ENCODE measurements at regions not wholly inside any gene's neighbourhood (a gene's known extent, or its start where the extent isn't known, plus 50 kb on each side); places are given as distances from the start of the nearest gene placed in this dataset.

DNA sequence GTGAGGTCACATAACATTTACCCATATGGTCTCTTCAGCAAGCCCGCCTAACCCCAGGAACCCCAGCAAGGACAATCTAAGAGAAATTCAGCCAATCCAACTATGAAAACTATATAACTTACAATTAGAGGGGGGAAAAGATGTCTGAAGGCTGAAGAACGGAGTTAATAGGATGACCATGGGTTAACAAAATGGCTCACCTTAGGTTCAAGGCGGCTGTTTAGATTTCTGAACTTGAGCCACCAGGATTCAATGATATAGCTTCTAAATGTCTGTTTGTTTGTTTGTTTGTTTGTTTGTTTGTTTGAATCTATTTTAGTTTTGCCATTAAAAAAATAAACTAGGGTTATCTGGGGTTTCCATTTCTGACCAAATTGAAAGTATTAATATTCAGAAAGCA lies 109.8 kb upstream of the ZC3H12C start:
- DNase-seq = no peak

DNA sequence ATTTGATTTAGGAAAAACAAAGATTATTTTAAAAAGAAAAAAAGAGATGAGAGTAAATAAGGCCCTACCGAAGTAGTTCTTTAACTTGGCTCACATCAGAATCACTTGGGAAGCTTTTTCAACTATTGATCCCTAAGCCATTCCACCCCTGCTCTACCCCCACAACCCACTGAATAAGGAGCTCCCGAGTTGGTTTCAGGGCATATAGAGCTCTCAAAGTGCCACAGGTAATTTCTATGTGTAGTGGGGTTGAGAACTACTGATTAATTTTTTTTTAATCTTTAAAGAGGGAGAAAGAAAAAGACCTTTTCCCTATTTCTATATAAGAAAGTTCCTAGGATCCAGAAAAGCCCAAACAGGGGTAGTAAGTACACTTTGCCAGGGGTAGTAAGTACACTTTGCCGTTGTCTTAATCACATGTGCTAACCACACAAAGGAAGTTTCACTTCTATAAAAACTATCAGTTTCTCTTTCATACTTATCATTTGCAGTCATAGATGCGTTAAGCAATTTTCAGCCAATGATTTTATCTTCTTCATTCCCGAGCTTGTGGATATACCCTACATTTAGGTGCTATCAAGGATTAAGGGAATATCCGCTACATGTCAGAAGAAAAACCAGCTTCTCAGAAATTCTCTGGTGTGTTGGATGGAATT lies 108.4 kb upstream of the ZC3H12C start:
- peak; percentile 8 for DNase-seq

DNA sequence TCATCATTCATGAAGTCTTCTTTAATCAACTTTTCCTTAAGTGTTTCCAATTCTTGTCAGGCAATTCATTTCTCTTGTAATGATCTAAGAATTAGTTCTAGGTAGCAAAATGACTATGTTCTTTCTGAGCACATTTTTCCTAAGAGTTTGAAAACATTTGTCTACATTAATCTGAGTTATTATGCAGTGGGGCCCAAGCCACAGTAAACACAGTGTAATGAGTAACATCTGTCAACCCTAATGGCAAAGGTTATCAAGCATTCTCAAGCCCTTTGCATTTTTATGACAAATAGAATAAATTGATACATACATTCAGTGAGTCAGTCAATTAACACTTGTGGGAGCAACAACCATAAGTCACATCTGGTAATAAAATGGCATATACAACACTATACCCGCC lies 106.7 kb upstream of the ZC3H12C start:
- no peak for DNase-seq

DNA sequence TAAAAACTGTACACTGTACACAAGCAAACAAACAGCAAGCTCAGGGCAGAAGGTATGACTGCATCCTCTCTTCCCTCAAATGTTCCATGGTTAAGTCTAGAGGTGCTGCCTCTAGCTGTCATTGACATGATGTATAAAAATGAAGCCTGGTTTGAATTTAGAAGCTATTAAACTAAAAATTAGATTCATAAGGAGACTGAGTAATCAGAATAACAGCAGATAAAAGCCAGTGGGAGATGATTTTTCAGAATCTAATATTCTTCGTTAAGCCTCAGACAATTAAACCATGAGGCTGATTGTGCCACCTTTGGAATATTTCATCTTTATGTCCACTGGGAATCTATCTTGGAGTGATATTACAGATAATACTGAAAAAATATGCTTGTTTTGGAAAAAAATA lies 101.4 kb upstream of the ZC3H12C start:
- no peak for DNase-seq

DNA sequence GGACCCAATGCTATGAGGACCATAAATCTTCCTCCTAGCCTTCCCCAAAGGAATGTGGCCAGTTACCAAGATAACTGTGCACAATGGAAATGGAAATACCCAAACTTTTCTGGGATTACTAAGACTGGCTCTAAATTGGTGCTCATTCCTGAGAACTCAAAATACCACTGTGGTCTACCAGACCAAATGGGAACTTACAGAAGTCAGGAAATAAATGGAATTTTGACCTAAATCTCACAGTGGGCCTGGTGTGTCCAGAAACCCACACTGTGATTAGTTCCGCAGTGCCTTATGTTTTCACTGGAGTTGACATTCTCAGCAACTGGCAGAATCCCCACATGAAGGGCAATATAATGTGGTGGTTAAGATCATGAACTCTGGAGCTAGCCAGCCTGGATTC lies 99.4 kb upstream of the ZC3H12C start:
- no peak for DNase-seq

DNA sequence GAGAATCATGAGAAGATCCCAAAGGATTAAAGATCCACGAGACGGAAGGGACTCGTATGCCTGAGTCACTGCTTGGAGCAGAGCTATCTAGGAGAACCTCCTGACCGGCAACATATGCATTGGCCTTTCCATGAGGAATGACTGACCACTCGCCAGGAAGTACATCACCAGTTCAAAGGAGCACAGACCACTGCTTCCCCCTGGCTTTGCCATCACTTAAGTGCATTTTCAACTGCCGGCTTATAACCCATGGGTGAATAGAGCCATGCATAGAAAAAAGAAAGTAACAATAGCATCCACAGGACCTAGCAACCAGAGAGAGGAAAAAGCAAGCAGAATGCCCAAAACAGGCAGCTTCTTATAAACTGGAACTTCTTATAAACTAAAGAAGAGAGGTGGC lies 98.3 kb upstream of the ZC3H12C start:
- no peak for DNase-seq

DNA sequence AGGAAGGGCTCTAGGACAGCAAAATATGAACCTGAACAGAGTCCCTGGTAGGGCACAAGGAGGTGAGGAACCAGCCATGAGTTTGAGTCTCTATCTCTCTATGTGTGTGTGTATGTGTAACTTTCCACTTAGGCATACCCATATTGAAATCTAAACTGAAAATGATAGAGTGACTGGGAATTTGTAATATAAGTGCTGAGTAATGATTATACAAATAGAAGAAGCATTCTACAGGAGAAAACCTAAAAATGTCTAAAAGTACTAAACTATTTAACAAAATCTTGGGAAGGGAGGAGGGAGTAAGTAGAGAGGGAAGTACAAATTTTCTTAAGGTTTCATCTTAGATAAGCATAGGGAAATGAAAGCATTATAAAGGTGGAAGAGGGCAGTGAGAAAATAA lies 97.1 kb upstream of the ZC3H12C start:
- DNase-seq = no peak

DNA sequence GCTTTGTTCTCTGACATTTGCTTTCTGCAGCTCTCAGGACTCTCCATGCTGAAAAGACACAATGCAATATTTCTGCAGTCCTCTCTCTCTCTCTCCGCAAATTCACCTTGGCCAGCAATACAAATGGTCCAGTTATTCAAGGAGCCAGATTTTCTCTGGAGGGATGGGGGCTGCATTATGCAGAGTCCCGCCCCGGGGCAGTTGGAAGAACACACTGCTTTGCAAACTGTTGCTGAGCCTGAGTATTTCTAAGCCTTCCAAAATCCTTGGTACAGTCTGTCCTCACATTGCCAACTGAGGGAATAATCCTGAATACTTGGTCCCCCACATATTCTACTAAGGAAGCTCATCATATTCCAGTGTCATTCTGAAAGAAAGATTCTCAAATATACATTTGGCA lies 94.3 kb upstream of the ZC3H12C start:
- DNase-seq = no peak

DNA sequence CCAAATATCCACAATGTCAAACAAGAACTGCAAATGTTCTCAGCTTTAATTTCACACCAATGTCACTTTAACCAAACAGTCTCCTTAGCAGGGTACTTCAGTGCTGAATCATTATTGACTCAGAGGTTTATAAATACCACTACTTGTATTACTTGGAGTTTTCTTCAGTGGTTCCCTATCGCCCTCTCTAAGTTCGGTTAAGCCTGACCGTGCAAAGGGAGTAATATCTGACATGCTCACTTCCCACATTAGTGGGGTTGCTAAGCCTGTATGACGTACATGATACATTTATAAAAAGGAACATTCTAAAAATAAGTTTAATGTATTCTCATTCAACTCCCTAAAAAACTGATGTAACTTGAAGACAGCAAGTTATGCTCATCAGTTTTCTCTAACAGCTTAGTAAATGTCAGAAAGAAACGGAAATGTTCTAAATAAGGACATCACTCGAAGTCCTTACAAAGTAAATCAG lies 93.1 kb upstream of the ZC3H12C start:
- DNase-seq = peak; percentile 8

DNA sequence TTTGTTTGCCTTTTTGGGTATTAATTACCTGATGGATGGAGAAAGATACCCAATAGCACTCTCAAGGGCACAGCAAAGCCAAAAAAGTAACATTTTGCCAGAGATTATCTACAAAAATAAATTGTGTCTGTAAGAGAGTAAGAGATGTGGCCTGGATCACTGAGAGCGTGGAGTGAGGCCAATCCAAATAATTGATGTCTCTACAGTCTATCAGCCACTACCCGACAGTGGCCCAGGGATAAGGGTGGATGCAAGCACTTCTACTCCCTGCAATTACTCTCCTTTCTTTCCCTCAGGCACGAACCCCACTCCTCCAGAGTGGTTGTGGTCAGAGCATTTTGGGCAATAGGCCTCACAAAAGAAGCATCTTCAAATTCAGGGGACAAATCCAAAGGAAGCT lies 92.3 kb upstream of the ZC3H12C start:
- no peak for DNase-seq

DNA sequence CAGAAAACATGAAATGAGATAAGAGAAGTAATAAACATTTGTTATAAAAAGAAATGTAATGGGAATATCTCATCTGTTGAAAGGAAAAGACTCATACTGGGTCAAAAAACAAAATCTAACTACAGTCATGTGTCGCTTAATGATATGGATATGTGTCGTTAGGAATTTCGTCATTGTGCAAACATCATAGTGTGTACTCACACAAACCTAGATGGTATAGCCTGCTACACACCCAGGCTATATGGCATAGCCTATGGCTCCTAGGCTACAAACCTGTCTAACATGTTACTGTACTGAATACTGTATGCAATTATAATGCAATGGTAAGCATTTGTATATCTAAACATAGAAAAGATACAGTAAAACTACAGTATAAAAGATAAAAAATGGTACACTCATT lies 89.8 kb upstream of the ZC3H12C start:
- DNase-seq = no peak

DNA sequence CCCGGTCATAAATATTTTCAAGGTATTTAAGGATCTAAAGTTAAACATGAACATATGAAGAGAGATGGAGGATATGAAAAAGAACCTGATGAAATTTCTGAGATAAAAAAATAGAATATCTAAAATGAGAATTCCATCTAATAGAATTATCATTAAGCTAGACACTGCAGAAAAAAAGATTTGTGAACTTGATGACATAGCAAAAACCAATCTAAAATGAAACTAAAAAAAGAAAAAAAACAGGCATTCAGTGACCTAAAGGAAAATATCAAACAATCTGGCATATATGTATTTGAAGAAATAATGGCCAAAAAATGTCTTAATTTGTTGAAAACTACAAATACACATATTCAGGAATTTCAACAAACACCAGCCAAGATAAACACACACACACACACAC lies 81.6 kb upstream of the ZC3H12C start:
- DNase-seq = no peak

DNA sequence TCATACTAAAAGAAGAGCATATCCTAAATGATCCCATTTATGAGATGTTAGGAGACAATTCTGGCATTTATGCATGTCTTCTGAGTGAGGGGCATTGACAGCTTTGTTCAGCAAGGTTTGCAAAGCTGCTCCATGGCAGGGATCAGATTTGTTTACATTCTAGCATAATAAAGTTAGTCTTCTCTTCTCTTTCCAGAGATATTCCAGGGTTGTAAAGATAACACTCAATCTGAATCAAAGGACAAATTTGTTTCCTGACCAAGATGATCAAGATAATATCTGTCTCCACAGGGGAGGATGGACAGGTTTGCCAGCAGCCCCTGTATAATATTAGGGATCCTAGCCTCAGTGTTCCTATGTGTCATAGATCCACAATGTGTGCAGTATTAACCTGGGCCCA lies 77.5 kb upstream of the ZC3H12C start:
- no peak for DNase-seq

DNA sequence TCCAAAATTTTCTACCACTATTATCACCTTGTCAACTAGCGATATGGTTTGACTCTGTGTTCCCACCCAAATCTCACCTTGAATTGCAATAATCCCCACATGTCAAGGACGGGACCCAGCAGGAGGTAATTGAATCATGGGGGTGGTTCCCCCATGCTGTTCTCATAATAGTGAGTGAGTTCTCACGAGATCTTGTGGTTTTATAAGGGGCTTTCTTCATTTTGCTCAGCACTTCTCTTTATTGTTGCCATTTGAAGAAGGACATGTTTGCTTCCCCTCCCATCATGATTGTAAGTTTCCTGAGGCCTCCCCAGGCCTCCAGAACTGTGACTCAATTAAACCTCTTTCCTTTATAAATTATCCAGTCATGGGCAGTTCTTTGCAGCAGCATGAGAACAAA lies 73.5 kb upstream of the ZC3H12C start:
- no peak for DNase-seq

DNA sequence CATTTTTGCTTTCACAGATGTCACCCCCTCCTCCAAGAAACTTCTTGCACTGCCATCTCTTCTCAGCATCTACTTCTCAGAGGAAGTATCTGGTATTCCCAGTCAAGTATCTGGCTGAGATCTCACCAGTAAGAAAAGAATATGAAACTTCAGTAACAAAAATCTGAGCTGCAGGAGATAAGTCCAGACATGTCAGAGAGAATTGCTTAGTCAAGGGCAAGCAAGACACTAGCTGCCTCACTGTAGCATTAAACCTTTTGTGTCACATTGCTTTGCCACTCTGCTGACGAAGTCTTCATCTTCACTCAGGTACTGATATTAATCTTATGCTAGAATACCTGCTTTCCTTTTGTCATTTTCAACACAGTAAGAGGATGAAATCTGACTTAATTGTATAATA lies 70.6 kb upstream of the ZC3H12C start:
- DNase-seq = no peak

DNA sequence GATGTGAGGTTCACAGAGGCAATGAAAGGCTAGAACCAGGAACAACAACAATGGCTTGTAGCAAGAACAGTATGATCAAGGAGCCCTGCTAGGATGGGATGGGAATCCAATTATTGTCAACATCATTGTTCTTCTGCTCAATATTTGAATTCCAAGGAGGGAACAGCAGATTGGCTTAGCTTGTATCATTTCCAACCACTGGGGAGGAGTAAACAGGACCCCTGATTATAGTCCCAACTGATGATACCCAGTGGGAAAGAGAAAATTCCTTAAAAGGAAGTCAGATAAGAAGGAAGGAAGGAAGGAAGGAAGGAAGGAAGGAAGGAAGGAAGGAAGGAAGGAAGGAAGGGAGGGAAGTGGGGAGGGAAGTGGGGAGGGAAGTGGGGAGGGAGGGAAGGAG lies 69.5 kb upstream of the ZC3H12C start:
- DNase-seq = no peak

DNA sequence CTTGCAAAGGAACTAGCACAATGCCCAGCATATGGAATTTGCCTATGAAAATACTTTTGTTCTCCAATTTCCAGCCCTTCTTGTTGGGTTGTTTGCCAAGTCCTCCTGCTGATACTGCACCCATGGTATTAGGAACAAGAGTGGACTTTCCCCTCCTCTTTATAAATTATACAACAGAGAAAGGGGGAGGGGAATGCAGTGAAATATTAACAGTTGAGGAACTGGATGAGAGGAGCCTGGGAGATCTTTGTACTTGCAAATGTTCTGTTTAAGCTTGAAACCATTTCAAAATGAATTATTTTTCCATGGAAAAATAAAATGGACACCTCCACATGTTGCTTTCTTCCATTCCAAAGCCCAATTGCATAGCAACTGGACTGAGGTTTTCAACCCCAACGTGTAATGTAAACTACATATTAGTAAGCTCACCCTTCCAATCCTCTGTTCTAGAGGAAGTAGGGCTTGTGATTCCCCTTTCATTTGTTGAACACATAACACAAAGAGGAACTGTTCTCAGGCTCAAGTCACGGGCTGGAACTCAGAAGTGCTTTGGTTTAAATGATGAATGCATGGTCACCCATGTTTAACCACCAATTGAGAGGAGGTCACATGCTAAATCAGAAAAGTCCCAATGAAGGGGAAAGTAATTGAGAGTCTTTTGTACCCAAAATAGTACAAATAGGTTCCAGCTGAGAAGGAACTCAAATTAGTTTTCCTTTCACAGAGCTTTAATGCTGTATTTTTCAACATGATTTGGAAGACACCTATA lies 66.2 kb upstream of the ZC3H12C start:
- peak; percentile 6 for DNase-seq

DNA sequence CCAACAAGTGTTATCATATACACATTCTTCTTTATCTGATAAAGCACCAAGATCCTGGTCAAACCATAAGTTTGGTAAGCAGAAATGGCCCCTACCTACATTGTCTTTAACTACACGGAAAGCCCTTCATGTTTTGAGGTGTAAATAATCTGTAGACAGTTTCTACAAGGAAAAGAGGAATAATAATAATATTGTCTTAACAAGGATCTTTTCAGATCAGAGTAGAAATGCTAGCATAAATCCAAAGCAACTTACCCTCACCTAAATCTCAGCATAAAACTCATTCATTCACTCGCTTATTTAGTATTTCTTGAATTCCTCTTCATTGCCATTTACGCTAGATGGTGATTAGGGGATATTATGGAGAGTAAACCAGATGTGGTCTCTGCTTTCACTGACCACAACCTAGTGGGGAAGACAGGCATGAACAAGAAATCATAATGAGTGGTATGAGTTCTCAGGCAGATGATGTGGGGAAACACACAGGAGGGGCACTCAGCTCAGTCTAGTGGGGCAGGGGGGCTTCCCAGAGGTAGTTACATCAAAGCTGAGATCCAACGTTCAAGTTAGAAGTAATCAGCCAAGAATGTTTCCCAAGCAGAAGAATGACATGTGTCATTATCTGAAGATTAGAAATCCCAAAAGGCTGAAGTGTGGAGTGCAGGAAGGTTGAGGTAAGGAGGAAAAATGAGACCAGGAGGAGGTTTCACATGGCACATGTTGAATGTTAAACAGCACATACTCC lies 65.4 kb upstream of the ZC3H12C start:
- DNase-seq = no peak

DNA sequence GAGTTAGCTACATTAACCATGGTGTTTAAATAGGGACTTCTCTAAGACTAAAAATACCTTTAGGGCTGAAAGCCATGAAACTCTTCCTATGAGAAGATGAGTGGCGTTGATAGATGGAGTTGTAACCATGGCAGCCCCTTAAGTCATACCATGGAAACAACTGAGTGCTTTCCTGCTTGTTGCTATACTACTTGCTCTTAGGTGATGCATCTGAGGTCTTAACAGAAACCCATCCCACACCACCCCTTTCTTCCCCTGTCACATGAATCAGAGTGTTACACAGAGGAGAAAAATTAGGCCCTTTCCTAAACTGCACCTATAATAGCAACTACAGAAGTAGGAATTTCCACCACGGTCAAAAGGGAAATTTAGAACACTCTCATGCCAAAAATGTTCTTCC lies 64.3 kb upstream of the ZC3H12C start:
- no peak for DNase-seq

DNA sequence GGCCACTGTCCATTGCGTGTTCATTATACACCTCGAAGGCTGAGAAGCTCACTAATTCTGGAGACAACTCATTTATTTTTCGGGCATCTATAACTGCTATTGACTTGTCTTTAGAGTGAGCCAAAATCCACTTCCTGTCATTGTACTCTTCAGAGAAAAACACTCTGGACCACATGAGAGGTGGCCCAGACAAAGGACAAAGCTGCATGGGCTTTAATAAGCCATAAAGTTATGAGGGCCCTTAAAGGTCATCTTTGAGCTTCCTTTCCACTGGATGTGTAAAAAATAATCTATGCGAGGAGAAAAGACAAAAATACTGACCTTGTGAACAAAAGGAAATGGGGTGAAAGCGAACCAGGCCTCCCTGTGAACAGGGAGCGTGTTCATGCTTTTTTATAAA lies 63.5 kb upstream of the ZC3H12C start:
- DNase-seq = no peak

DNA sequence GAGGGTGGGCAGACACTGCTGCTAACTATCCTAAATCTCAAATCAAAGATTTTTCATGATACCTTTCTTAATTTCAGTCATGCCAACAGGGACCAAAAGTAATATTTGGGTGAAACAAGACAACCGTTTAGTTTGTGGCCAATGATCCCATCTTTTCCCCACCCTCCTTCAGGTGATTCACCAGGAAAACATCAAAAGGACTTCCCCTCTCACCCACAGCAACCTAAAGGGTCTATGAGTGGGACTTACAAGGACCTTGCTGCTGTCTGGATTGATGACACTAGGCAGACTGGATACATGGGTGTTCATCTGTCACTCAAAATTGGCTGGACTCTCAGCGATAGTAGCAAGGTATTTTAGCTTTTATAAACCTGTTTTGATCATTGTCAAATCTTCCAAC lies 62.0 kb upstream of the ZC3H12C start:
- DNase-seq = no peak

DNA sequence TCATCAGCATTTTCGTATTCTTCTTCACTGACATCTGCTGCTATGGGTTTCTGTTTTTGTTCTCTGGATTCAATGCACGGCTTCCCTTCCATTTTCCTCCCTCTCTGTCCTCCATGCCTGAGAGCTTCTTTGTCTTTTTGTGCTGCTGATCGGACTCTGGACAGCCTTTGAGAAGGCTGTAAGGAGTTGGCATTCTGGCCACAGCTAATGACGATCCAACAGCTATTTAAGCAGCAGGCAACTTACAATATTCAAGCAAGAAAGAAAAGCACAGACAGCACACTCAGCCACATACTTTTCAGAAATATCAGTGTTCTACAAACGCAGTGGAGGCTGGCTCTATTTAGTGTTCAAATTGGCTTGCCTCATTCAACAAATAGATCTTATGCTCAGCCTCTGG lies 60.9 kb upstream of the ZC3H12C start:
- no peak for DNase-seq

DNA sequence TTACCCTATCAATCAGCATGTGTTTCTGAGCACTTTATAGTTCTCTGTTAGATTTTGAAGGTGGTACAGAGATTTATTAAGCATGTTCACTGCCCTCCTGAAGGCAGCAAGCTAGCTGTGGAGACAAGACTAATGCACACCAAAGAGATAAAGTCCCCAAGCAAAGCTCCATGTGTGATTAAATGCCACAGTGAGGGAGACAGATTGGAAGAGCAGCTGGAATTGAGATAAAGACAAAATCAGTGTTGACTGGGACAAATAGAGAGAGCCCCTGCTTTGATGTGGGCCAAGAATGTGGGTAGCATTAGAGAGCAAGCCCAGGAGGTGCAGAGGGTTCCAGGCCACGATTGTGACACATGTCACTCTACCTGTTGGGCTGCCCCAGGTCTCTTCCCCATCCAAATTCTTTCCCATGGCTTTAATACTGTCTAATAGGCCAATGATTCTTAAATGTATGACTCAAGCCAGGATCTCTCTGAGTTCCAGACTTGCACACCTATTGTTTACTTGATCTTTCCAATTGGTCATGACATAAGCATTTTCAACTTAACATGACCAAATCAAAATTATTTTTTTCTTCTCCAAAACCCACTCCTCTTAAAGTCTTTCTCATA lies 60.1 kb upstream of the ZC3H12C start:
- DNase-seq = no peak

DNA sequence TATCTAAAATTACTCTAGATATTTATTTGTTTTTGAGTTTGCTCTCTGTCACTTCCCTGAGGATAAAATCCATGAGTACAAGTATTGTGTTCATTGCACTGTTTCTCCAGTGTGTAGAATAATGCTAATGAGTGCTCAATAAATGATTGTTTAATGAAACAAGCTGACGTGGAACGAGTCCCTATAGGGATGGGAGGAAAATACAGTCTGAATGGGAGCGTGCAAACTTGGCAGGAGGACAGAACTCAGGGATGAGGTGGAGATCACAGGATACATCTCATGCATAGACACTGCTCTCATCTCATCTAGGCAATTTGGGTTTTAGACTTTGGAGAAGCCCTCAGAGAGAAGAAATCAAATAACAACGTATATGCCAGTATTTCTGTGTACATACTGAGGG lies 58.4 kb upstream of the ZC3H12C start:
- DNase-seq = no peak

Measured in CD4-positive, alpha-beta T cell treated with Interleukin-4 for 4 hours (primary cell).